ENCODE measurements at regions not wholly inside any gene's neighbourhood (a gene's known extent, or its start where the extent isn't known, plus 50 kb on each side); places are given as distances from the start of the nearest gene placed in this dataset.

DNA sequence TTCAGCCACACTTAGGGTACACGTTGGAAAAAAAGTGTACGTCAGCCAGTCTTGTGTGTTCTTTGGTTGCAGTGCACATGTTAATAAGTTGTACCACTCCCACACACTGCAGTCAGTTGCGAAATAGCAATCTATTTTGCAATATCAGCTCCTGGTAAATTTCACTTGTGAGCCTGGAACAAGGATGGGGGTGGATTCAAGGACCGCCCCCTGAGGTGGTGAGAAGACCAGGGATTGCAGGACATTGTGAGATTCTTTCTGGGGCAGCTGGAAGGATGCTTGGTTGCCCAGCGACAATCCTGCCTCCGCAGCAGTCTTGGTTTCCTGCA is 78.6 kb upstream of the ZFHX3 start:
- TF ChIP-seq, protein P1, sequence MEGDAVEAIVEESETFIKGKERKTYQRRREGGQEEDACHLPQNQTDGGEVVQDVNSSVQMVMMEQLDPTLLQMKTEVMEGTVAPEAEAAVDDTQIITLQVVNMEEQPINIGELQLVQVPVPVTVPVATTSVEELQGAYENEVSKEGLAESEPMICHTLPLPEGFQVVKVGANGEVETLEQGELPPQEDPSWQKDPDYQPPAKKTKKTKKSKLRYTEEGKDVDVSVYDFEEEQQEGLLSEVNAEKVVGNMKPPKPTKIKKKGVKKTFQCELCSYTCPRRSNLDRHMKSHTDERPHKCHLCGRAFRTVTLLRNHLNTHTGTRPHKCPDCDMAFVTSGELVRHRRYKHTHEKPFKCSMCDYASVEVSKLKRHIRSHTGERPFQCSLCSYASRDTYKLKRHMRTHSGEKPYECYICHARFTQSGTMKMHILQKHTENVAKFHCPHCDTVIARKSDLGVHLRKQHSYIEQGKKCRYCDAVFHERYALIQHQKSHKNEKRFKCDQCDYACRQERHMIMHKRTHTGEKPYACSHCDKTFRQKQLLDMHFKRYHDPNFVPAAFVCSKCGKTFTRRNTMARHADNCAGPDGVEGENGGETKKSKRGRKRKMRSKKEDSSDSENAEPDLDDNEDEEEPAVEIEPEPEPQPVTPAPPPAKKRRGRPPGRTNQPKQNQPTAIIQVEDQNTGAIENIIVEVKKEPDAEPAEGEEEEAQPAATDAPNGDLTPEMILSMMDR (IDR thresholded peaks at IDR 0.05), result no peak
- TF ChIP-seq POLR2A (IDR thresholded peaks at IDR 0.05), result no peak
